IMR-90 (cell line): ENCODE measurements at regions not wholly inside any gene's neighbourhood (a gene's known extent, or its start where the extent isn't known, plus 50 kb on each side); places are given as distances from the start of the nearest gene placed in this dataset.

Experiments
- ATAC-seq: fragments of 200-7000 bp; cut with Tn5 transposase; 2 replicates; pipeline ENCODE4 v1.9.1; 2020; ENCODE audit warnings: low read depth, mild to moderate bottlenecking, moderate library complexity
- BruUV-seq: library from RNA; stranded (reverse); fragments of 400-500 nt; replicated peaks from 2 replicates; lab custom pipeline; 2021; lab: Mats Ljungman, UMichigan
- CTCF ChIA-PET: fragments of 300-600 bp; formaldehyde crosslinking; extraction: SDS; loops from one replicate; lab custom pipeline; 2021; ENCODE audit warnings: antibody characterized with exemption; lab: Yijun Ruan, JAX
- POLR2A ChIA-PET: fragments of 300-600 bp; sonication (Branson Sonifier 250); formaldehyde crosslinking; loops from one replicate; lab custom pipeline; 2022; ENCODE audit warnings: antibody characterized with exemption; ENCODE audit not compliant: unreplicated experiment; lab: Charles Lee
- DNase-seq: peaks from one replicate; pipeline ENCODE4 v3.0.0; 2013
- H2AFZ ChIP-seq: replicated peaks from 2 replicates; pipeline ENCODE3; 2013; ENCODE audit warnings: low read length, mild to moderate bottlenecking; ENCODE audit not compliant: poor library complexity
- H2AK5ac ChIP-seq: 2 replicates; pipeline ENCODE4 v1.6.1; 2013; ENCODE audit warnings: low read depth, low read length, inconsistent platforms
- H2AK9ac ChIP-seq: replicated peaks from 2 replicates; pipeline ENCODE3; 2013; ENCODE audit warnings: mild to moderate bottlenecking, low read depth, low read length, moderate library complexity; ENCODE audit not compliant: poor library complexity
- H2BK120ac ChIP-seq: 2 replicates; pipeline ENCODE4 v1.6.1; 2013; ENCODE audit warnings: low read depth, low read length, inconsistent platforms
- H2BK15ac ChIP-seq: 3 replicates; pipeline ENCODE4 v1.6.1; 2013; ENCODE audit warnings: low read depth, low read length, inconsistent platforms
- H2BK20ac ChIP-seq: 2 replicates; pipeline ENCODE4 v1.6.1; 2013; ENCODE audit warnings: low read depth, mild to moderate bottlenecking, inconsistent platforms, low read length, moderate library complexity
- H2BK5ac ChIP-seq: 2 replicates; pipeline ENCODE4 v1.6.1; 2013; ENCODE audit warnings: mild to moderate bottlenecking, low read depth, low read length, inconsistent platforms; ENCODE audit not compliant: poor library complexity, severe bottlenecking
- H3K14ac ChIP-seq: replicated peaks from 2 replicates; pipeline ENCODE4 v1.6.1; 2013; ENCODE audit warnings: low read depth, low read length, inconsistent platforms
- H3K18ac ChIP-seq: 2 replicates; pipeline ENCODE4 v1.6.1; 2013; ENCODE audit warnings: low read depth, low read length, control low read depth
- H3K23ac ChIP-seq: 2 replicates; pipeline ENCODE4 v1.6.1; 2013; ENCODE audit warnings: low read depth, low read length, inconsistent platforms
- H3K27ac ChIP-seq: 2 replicates; pipeline ENCODE4 v1.5.1; 2013; ENCODE audit warnings: mild to moderate bottlenecking, control low read depth, low read length; ENCODE audit not compliant: insufficient read depth
- H3K27me3 ChIP-seq: 2 replicates; pipeline ENCODE4 v1.6.1; 2013; ENCODE audit warnings: low read length; ENCODE audit not compliant: control insufficient read depth, insufficient read depth
- H3K36me3 ChIP-seq: 2 replicates; pipeline ENCODE4 v1.6.1; 2013; ENCODE audit warnings: low read length, mixed read lengths; ENCODE audit not compliant: control insufficient read depth, insufficient read depth
- H3K4ac ChIP-seq: 2 replicates; pipeline ENCODE4 v1.6.1; 2013; ENCODE audit warnings: low read depth, low read length, inconsistent platforms
- H3K4me1 ChIP-seq: 2 replicates; pipeline ENCODE4 v1.6.1; 2013; ENCODE audit warnings: low read length, mixed read lengths; ENCODE audit not compliant: control insufficient read depth, insufficient read depth
- H3K4me2 ChIP-seq: 2 replicates; pipeline ENCODE4 v1.6.1; 2013; ENCODE audit warnings: low read depth, mild to moderate bottlenecking, control low read depth, low read length, moderate library complexity
- H3K4me3 ChIP-seq: 2 replicates; pipeline ENCODE4 v1.5.1; 2013; ENCODE audit warnings: low read depth, mild to moderate bottlenecking, control low read depth, low read length, moderate library complexity; ENCODE audit not compliant: insufficient read depth
- H3K56ac ChIP-seq: 2 replicates; pipeline ENCODE4 v1.6.1; 2013; ENCODE audit warnings: low read length, inconsistent platforms; ENCODE audit not compliant: insufficient read depth; ENCODE audit errors: extremely low read depth
- H3K79me1 ChIP-seq, 2 experiments: 2 replicates each; pipeline ENCODE4 v1.6.1; 2013; ENCODE audit warnings: low read length in 2 of 2, inconsistent platforms in 1 of 2, low read depth in 1 of 2
- H3K9ac ChIP-seq: 2 replicates; pipeline ENCODE4 v1.6.1; 2013; ENCODE audit warnings: low read depth, low read length, control low read depth
- H3K9me1 ChIP-seq: 2 replicates; pipeline ENCODE4 v1.6.1; 2013; ENCODE audit warnings: low read length, inconsistent platforms; ENCODE audit not compliant: insufficient read depth
- H3K9me3 ChIP-seq: 2 replicates; pipeline ENCODE4 v1.6.1; 2013; ENCODE audit warnings: low read length; ENCODE audit not compliant: control insufficient read depth, insufficient read depth
- H4K20me1 ChIP-seq: 2 replicates; pipeline ENCODE4 v1.6.1; 2013; ENCODE audit warnings: low read length, inconsistent platforms; ENCODE audit not compliant: insufficient read depth
- H4K5ac ChIP-seq: 2 replicates; pipeline ENCODE4 v1.6.1; 2013; ENCODE audit warnings: mild to moderate bottlenecking, low read depth, low read length, control low read depth
- H4K8ac ChIP-seq, 2 experiments: 2 replicates each; pipeline ENCODE4 v1.6.1; 2013; ENCODE audit warnings: low read depth in 2 of 2, low read length in 2 of 2, control low read depth in 1 of 2, inconsistent platforms in 1 of 2
- H4K91ac ChIP-seq: 2 replicates; pipeline ENCODE4 v1.6.1; 2013; ENCODE audit warnings: low read depth, low read length, inconsistent platforms; ENCODE audit not compliant: insufficient read depth
- BHLHE40 ChIP-seq: fragments of 150-350 bp; IDR thresholded peaks from 2 replicates; pipeline ENCODE4 v1.6.1; 2016; ENCODE audit warnings: mild to moderate bottlenecking, low read depth, low read length
- CEBPB ChIP-seq: IDR thresholded peaks from 2 replicates; pipeline ENCODE4 v1.6.1; 2012; ENCODE audit warnings: low read depth, low read length, improper control_type of control experiment
- MAFK ChIP-seq: IDR thresholded peaks from 2 replicates; pipeline ENCODE4 v1.6.1; 2012; ENCODE audit warnings: low read depth, low read length, improper control_type of control experiment
- MAZ ChIP-seq: IDR thresholded peaks from 2 replicates; pipeline ENCODE4 v1.6.1; 2012; ENCODE audit warnings: low read depth, mild to moderate bottlenecking, low read length, improper control_type of control experiment, moderate library complexity, borderline replicate concordance
- MXI1 ChIP-seq: IDR thresholded peaks from 2 replicates; pipeline ENCODE4 v1.6.1; 2012; ENCODE audit warnings: low read depth, mild to moderate bottlenecking, low read length, moderate library complexity, borderline replicate concordance
- NFE2L2 ChIP-seq: fragments of 150-350 bp; IDR thresholded peaks from 2 replicates; pipeline ENCODE4 v1.6.1; 2016; ENCODE audit warnings: low read depth, mild to moderate bottlenecking, low read length
- POLR2A ChIP-seq: IDR thresholded peaks from 2 replicates; pipeline ENCODE4 v1.6.1; 2012; ENCODE audit warnings: mild to moderate bottlenecking, low read depth, low read length
- RAD21 ChIP-seq: IDR thresholded peaks from 2 replicates; pipeline ENCODE4 v1.6.1; 2012; ENCODE audit warnings: low read length, improper control_type of control experiment
- RFX5 ChIP-seq: IDR thresholded peaks from 2 replicates; pipeline ENCODE4 v1.8.0; 2012; ENCODE audit warnings: low read depth, mild to moderate bottlenecking, low read length, moderate library complexity
- SMC3 ChIP-seq: fragments of 150-350 bp; IDR thresholded peaks from 2 replicates; pipeline ENCODE4 v1.6.1; 2016; ENCODE audit warnings: low read depth, mild to moderate bottlenecking, antibody characterized with exemption, low read length, moderate library complexity
- WGBS, 2 experiments: methylation state at CpG; one replicate each; pipeline versions ENCODE4 v1.1.5 to v1.1.7; 2013; ENCODE audit warnings: missing lambda C conversion rate in 2 of 2; ENCODE audit not compliant: insufficient read length in 1 of 2; ENCODE audit errors: extremely low coverage in 2 of 2; 5-methylcytosine and 5-hydroxymethylcytosine counted together
- dilution Hi-C: fragments of 300-500 bp; cut with HindIII; formaldehyde crosslinking; loops from one replicate; pipeline ENCODE4 v1.14.3; 2018; ENCODE audit warnings: low sequenced_read_pairs; ENCODE audit not compliant: unreplicated experiment
- in situ Hi-C: fragments of 300-500 bp; cut with MboI; formaldehyde crosslinking; loops from 3 replicates; pipeline ENCODE4 v1.14.3; 2019; ENCODE audit warnings: low sequenced_read_pairs, inconsistent platforms, mixed read lengths
- intact Hi-C: fragments of 100-400 bp; cut with micrococcal nuclease; formaldehyde crosslinking; loops from 2 replicates; pipeline ENCODE4 v1.10.0; 2022
- TF ChIP-seq, protein P1 (sequence below): fragments of 150-350 bp; IDR thresholded peaks from 2 replicates; pipeline ENCODE4 v1.6.1; 2017; ENCODE audit warnings: mild to moderate bottlenecking, antibody characterized with exemption, low read length, low read depth
- TF ChIP-seq, protein P2 (sequence below): fragments of 150-350 bp; IDR thresholded peaks from 2 replicates; pipeline ENCODE4 v1.6.1; 2016; ENCODE audit warnings: low read depth, mild to moderate bottlenecking, low read length, moderate library complexity, borderline replicate concordance

DNA sequence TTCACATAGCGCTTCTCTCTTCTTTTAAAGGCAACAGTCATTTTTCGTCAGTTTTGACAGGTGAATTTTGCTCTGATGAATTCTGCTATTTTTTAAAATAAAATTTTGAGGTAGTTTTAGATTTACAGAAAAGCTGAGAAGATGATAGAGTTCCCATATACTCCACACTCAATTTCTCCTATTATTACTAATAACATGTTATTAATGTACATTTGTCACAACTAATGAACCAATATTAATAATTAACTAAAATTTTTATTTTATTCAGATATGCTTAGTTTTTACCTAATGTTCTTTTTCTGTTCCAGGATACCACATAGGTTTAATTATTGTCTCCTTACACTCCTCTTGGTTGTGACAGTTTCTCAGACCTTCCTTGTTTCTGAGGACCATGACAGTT is 197.0 kb downstream of the ZC3H11B start:
- ATAC-seq (no peak), DNase-seq (no peak)
- Histone ChIP-seq H3K14ac (no peak overlapping the region), H3K18ac (no peak overlapping the region), H3K4me1 (no peaks in the 10 kb centered on the region), H3K79me1 (no peaks in the 10 kb centered on the region), H3K4me2 (no peak overlapping the region), H2BK5ac (no peak overlapping the region), H2AFZ (no peak overlapping the region), H3K36me3 (no peaks in the 10 kb centered on the region), H3K9me1 (no peaks in the 10 kb centered on the region; the same call in 1 of the 2 replicates), H3K9ac (no peak overlapping the region), H2BK20ac (no peak overlapping the region), H4K8ac (no peak overlapping the region), H2BK15ac (no peak overlapping the region), H4K5ac (no peak overlapping the region), H3K4ac (no peak overlapping the region), H4K20me1 (no peaks in the 10 kb centered on the region), H3K23ac (no peak overlapping the region), H3K27me3 (no peaks in the 10 kb centered on the region), H2AK5ac (no peak overlapping the region), H4K91ac (no peak overlapping the region), H3K27ac (no peak overlapping the region), H3K4me3 (no peak overlapping the region), H2BK120ac (no peak overlapping the region), H3K9me3 (no peaks in the 10 kb centered on the region), H2AK9ac (no peak overlapping the region), H3K56ac (no peak overlapping the region)
- BruUV-seq, result no TSS peak
- POLR2A ChIA-PET, result no interaction called here
- in situ Hi-C loops (no loop called here), intact Hi-C loops (loop anchor here (10.0 kb wide), 3 partner anchors 211 to 1081 kb away; no protein-coding TSS in a partner anchor), dilution Hi-C loops (no loop called here)
- no CpG with 5 or more reads among the region's 2 CpGs for WGBS, 2 experiments
- CTCF ChIA-PET, result no interaction called here
- TF ChIP-seq SMC3, result no peak
- TF ChIP-seq, protein P1, sequence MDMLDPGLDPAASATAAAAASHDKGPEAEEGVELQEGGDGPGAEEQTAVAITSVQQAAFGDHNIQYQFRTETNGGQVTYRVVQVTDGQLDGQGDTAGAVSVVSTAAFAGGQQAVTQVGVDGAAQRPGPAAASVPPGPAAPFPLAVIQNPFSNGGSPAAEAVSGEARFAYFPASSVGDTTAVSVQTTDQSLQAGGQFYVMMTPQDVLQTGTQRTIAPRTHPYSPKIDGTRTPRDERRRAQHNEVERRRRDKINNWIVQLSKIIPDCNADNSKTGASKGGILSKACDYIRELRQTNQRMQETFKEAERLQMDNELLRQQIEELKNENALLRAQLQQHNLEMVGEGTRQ, result no peak
- no peak for TF ChIP-seq CEBPB
- no peak for TF ChIP-seq RFX5
- TF ChIP-seq, protein P2, sequence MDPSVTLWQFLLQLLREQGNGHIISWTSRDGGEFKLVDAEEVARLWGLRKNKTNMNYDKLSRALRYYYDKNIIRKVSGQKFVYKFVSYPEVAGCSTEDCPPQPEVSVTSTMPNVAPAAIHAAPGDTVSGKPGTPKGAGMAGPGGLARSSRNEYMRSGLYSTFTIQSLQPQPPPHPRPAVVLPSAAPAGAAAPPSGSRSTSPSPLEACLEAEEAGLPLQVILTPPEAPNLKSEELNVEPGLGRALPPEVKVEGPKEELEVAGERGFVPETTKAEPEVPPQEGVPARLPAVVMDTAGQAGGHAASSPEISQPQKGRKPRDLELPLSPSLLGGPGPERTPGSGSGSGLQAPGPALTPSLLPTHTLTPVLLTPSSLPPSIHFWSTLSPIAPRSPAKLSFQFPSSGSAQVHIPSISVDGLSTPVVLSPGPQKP, result no peak
- TF ChIP-seq MAZ, result no peak
- TF ChIP-seq MXI1, result no peak
- no peak for TF ChIP-seq RAD21
- TF ChIP-seq BHLHE40, result no peak
- TF ChIP-seq MAFK, result no peak
- no peak for TF ChIP-seq NFE2L2
- no peak for TF ChIP-seq POLR2A
